ENCODE measurements at regions not wholly inside any gene's neighbourhood (a gene's known extent, or its start where the extent isn't known, plus 50 kb on each side); places are given as distances from the start of the nearest gene placed in this dataset.

- H3K9me3 ChIP-seq (ENCODE audit: low read length) = no peaks in the 10 kb centered on the region
- no peak overlapping the region for H3K4me3 ChIP-seq (ENCODE audit: low read length)
- H3K9ac ChIP-seq (ENCODE audit: low read length) = no peak overlapping the region
- TF ChIP-seq EZH2phosphoT487 (IDR thresholded peaks at IDR 0.05; ENCODE audit: borderline replicate concordance, low read length) (no peak), EZH2 (IDR thresholded peaks at IDR 0.05; ENCODE audit: low read length, unreplicated experiment) (no peak)
- TF ChIP-seq, protein P1, sequence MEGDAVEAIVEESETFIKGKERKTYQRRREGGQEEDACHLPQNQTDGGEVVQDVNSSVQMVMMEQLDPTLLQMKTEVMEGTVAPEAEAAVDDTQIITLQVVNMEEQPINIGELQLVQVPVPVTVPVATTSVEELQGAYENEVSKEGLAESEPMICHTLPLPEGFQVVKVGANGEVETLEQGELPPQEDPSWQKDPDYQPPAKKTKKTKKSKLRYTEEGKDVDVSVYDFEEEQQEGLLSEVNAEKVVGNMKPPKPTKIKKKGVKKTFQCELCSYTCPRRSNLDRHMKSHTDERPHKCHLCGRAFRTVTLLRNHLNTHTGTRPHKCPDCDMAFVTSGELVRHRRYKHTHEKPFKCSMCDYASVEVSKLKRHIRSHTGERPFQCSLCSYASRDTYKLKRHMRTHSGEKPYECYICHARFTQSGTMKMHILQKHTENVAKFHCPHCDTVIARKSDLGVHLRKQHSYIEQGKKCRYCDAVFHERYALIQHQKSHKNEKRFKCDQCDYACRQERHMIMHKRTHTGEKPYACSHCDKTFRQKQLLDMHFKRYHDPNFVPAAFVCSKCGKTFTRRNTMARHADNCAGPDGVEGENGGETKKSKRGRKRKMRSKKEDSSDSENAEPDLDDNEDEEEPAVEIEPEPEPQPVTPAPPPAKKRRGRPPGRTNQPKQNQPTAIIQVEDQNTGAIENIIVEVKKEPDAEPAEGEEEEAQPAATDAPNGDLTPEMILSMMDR (conservative IDR thresholded peaks at IDR 0.05; ENCODE audit: low read depth, low read length) = no peak
- ChIA-PET POLR2A (ENCODE audit: unreplicated experiment) (no interaction called here), CTCF (no interaction called here)
- intact Hi-C loops (cut with micrococcal nuclease) = no loop called here
- H3K9me2 ChIP-seq (replicated peaks; ENCODE audit: low read length) = peaks cover 8% of the 10 kb centered on the region; the same call in 1 of the 2 replicates
- no peak overlapping the region for H3K27ac ChIP-seq (ENCODE audit: low read length)
- H2AFZ ChIP-seq (ENCODE audit: low read length) = no peak overlapping the region
- no peak overlapping the region for H3K4me2 ChIP-seq (ENCODE audit: low read length)
- no peaks in the 10 kb centered on the region for H4K20me1 ChIP-seq (ENCODE audit: low read length)
- BruUV-seq (replicated peaks) = no TSS peak
- H3K4me1 ChIP-seq (ENCODE audit: insufficient read depth, low read length) = no peaks in the 10 kb centered on the region
- no peaks in the 10 kb centered on the region for H3K27me3 ChIP-seq (ENCODE audit: low read length)
- ATAC-seq (0 out of 2 replicates have a peak, but pooled peaks have one; percentile 9), DNase-seq (no peak)
- no peaks in the 10 kb centered on the region for H3F3A ChIP-seq (ENCODE audit: low read length, unreplicated experiment)
- H3K36me3 ChIP-seq (ENCODE audit: low read depth, low read length) = no peaks in the 10 kb centered on the region
- H3K79me2 ChIP-seq (ENCODE audit: low read length) = no peaks in the 10 kb centered on the region
Observed at GRCh38 chr10:78904196-78904595, 164.6 kb upstream of the ZMIZ1 start.

DNA sequence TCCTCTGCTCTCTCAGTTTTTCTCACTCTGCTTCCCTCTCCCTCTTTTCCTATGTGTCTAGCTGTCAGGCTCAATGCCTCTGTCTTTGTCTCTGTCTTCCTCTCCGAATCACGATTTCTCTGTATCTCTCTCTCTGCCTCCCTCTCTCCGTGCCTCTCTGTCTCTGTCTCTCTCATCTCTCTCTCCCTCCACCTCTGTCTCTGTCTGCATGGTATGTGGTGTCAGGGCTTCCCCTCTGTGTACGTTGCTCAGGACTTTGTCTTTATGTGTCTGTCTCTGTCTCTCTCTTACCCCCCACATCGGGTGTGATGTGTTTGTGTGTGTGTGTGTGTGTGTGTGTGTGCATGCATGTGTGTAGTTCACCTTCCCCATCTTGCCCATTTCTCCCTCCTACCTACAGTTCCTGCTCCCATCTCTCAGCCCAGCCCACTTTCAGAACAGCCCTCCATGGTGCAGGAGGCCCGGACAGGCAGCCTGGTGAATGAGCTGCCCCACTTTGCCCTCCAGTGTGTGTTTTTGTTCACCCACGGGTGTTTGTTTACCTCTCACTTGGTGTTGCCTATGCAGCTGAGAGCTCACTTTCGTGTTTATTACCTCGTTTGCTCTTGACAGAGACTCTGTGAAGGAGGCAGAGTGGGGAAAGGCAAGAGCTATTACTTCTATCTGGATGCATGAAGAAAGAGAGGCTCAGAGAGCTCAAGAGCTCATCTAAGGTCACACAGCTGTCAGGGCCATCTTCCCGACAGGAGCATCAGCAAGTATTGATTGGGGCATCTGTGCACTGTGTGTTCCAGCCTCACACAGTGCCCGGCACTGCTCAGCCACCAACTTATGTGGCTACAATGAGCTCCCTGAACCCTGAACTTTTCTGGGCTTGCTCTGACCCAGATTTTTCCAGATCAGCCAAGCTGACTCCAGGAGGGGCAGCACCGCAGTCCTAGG, 163.5 kb upstream of the ZMIZ1 start:
- H3K79me2 ChIP-seq (ENCODE audit: low read length) = no peaks in the 10 kb centered on the region
- ChIA-PET CTCF (no interaction called here), POLR2A (ENCODE audit: unreplicated experiment) (no interaction called here)
- peaks cover 8% of the 10 kb centered on the region; the same call in 1 of the 2 replicates for H3K9me2 ChIP-seq (replicated peaks; ENCODE audit: low read length)
- H3K4me1 ChIP-seq (ENCODE audit: insufficient read depth, low read length) = no peaks in the 10 kb centered on the region
- no peak overlapping the region for H2AFZ ChIP-seq (ENCODE audit: low read length)
- no peak overlapping the region for H3K4me3 ChIP-seq (ENCODE audit: low read length)
- no peak overlapping the region for H3K9ac ChIP-seq (ENCODE audit: low read length)
- TF ChIP-seq, protein P1 (conservative IDR thresholded peaks at IDR 0.05; ENCODE audit: low read depth, low read length) = no peak
- TF ChIP-seq EZH2 (IDR thresholded peaks at IDR 0.05; ENCODE audit: low read length, unreplicated experiment) (no peak), EZH2phosphoT487 (IDR thresholded peaks at IDR 0.05; ENCODE audit: borderline replicate concordance, low read length) (no peak)
- no TSS peak for BruUV-seq (replicated peaks)
- H3K4me2 ChIP-seq (ENCODE audit: low read length) = no peak overlapping the region
- H3F3A ChIP-seq (ENCODE audit: low read length, unreplicated experiment) = no peaks in the 10 kb centered on the region
- no peaks in the 10 kb centered on the region for H3K36me3 ChIP-seq (ENCODE audit: low read depth, low read length)
- no peaks in the 10 kb centered on the region for H3K9me3 ChIP-seq (ENCODE audit: low read length)
- ATAC-seq = no peak
- H4K20me1 ChIP-seq (ENCODE audit: low read length) = no peaks in the 10 kb centered on the region
- DNase-seq = no peak
- intact Hi-C loops (cut with micrococcal nuclease) = loop anchor here (5.0 kb wide), 1 partner anchor 162 kb away; the partner anchor contains the start of gene ZMIZ1
- no peak overlapping the region for H3K27ac ChIP-seq (ENCODE audit: low read length)
- no peaks in the 10 kb centered on the region for H3K27me3 ChIP-seq (ENCODE audit: low read length)

DNA sequence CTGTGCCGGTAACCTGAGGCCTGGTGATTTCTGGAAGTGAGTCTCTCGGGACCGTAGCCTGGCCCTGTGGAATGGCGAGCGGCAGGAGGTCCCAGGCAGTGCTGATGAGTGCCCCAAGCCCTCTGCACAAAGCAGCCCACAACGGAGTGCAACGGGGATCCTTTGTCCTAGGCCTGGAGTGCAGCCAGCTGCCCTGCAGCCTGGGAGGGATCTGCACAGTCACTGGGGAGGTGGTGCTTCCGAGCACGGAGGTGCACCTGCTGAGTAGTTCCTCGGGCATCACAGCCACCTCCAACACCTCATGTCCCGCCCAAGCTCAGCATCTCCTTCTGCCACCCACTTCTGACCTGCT, 162.8 kb upstream of the ZMIZ1 start:
- H3K9ac ChIP-seq (ENCODE audit: low read length) = no peak overlapping the region
- H3K9me3 ChIP-seq (ENCODE audit: low read length) = no peaks in the 10 kb centered on the region
- POLR2A ChIA-PET (ENCODE audit: unreplicated experiment) = no interaction called here
- no peaks in the 10 kb centered on the region for H3K4me1 ChIP-seq (ENCODE audit: insufficient read depth, low read length)
- no peak overlapping the region for H3K27ac ChIP-seq (ENCODE audit: low read length)
- H2AFZ ChIP-seq (ENCODE audit: low read length) = no peak overlapping the region
- H3K4me2 ChIP-seq (ENCODE audit: low read length) = no peak overlapping the region
- no TSS peak for BruUV-seq (replicated peaks)
- H3F3A ChIP-seq (ENCODE audit: low read length, unreplicated experiment) = no peaks in the 10 kb centered on the region
- CTCF ChIA-PET = no interaction called here
- ATAC-seq (no peak), DNase-seq (no peak)
- no peaks in the 10 kb centered on the region for H3K79me2 ChIP-seq (ENCODE audit: low read length)
- no peaks in the 10 kb centered on the region for H4K20me1 ChIP-seq (ENCODE audit: low read length)
- H3K27me3 ChIP-seq (ENCODE audit: low read length) = no peaks in the 10 kb centered on the region
- TF ChIP-seq, protein P1 (conservative IDR thresholded peaks at IDR 0.05; ENCODE audit: low read depth, low read length) = no peak
- TF ChIP-seq EZH2phosphoT487 (IDR thresholded peaks at IDR 0.05; ENCODE audit: borderline replicate concordance, low read length) (no peak), EZH2 (IDR thresholded peaks at IDR 0.05; ENCODE audit: low read length, unreplicated experiment) (no peak)
- no peak overlapping the region for H3K4me3 ChIP-seq (ENCODE audit: low read length)
- no peaks in the 10 kb centered on the region for H3K36me3 ChIP-seq (ENCODE audit: low read depth, low read length)
- peaks cover 8% of the 10 kb centered on the region; the same call in 1 of the 2 replicates for H3K9me2 ChIP-seq (replicated peaks; ENCODE audit: low read length)
- intact Hi-C loops (cut with micrococcal nuclease) = loop anchor here (5.0 kb wide), 1 partner anchor 161 kb away; the partner anchor contains the start of gene ZMIZ1

Measured in PC-3 (cell line).